ENCODE measurements at regions not wholly inside any gene's neighbourhood (a gene's known extent, or its start where the extent isn't known, plus 50 kb on each side); places are given as distances from the start of the nearest gene placed in this dataset.
"Not testable (repeated sequence)": the region's sequence is repeated elsewhere in the genome, so short reads cannot be mapped to it uniquely, and the experiment has no call there.

GRCh38 chr5:28324174-28324573 lies 1285.8 kb upstream of the CDH9 start:
- DNase-seq (ENCODE audit: low spot score): no peak

DNA sequence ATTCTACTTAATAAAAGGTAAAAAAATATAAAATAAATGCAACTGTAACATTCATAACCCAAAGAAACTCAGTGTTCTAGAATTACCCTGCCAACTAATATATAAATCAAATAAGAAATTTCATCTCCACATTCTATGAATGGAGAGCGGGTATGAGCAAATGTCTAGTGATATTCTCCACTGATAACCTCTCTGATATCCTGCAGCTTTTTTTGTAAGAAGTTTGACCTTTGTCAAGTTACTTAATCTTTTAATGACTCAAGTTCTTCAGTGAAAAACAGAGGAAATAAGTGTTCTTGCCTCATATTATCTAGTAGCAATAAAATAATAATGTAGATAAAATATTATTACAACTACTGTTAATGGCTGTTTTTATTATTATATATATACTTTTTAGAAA lies 1275.6 kb upstream of the CDH9 start:
- peak; percentile 8 for DNase-seq (ENCODE audit: low spot score)

- DNase-seq (ENCODE audit: low spot score): peak; percentile 13
These were observed 1275.0 kb upstream of the CDH9 start for GRCh38 chr5:28313321-28313951.

- no peak for DNase-seq (ENCODE audit: low spot score)
These were observed 1272.3 kb upstream of the CDH9 start for GRCh38 chr5:28310696-28311095.

- DNase-seq (ENCODE audit: low spot score): no peak
These were observed 1267.5 kb upstream of the CDH9 start for GRCh38 chr5:28305891-28306290.

- peak; percentile 95 for DNase-seq (ENCODE audit: low spot score)
These were observed 1263.3 kb upstream of the CDH9 start for GRCh38 chr5:28301712-28302111.

GRCh38 chr5:28296254-28297013 lies 1258.0 kb upstream of the CDH9 start:
- DNase-seq (ENCODE audit: low spot score): no peak

DNA sequence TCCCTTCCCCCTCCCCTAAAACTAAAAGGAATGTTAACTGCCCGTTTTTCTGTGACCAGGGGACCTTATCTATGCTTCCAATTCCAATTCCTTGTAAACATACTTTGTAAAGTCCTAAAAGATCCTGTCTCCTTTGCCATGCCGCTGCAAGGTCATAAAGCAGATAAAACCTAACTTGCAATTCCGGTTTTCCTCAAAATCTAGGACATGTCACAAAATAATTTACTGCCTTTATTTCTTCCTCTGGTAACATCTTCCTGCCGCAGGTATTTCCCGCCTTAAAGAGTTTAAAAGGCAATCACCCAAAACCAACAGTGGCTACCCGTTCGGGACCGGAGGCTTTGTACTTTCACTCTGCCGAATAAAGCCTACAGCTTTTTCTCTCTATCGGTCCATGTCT lies 1248.6 kb upstream of the CDH9 start:
- DNase-seq (ENCODE audit: low spot score): not testable (repeated sequence)

DNA sequence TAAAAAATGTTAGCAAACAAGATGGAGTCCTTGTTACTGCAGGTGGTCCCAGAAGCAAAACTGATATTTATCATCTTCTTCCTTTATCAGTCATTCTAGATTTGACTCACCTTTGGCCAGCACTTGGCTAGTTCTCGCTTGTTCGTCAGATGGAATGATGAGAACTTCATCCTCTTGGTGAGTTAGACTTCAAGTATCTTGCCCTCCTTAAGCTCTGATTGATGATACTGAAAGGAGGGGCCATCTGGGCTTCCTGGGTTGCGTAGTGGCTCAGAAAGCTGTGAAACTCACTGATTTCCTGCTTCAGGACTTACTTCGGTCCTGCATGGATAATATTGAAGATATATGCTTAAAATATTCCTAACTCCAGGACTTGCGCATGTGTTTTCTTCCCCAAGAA lies 1248.2 kb upstream of the CDH9 start:
- DNase-seq (ENCODE audit: low spot score): no peak

DNA sequence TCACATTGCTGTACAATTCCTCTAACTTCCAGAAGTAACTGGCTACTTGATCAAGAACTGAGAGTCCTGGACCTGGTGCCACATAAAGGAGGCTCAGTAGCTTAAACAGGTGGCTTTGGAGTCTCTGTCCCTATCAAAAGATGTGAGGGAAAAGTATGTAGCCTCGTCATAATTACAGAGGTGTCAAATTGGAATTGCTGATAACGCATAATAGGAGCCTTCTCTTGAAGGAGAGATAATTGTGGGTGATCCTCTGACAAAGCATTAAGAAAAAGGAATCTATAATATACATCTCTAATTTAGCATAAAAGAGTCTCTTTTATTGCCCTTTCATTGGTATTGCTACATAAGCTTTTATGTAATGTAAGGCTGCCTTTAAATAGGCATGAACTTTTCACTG lies 1246.4 kb upstream of the CDH9 start:
- DNase-seq (ENCODE audit: low spot score): no peak

- DNase-seq (ENCODE audit: low spot score): no peak
These were observed 1243.0 kb upstream of the CDH9 start for GRCh38 chr5:28281351-28281750.

DNA sequence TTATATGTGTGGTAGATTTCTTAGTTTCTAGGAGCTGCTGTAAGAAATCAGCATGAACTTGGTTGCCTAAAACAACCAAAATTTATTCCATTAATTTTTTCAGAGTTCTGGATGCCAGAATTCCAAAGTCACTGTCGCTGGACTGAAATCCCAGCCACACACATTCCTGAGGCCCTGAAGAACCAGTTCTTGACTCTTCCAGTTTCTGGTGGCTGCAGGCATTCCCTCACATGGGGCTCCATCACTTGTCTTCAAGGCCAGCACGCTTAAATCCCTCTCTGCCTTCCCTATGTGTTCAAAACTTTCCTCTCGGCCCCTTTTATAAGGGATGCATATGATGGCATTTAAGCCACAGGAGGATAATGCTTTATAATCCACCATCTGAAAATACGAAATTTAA lies 1237.5 kb upstream of the CDH9 start:
- no peak for DNase-seq (ENCODE audit: low spot score)

GRCh38 chr5:28269978-28270377 lies 1231.6 kb upstream of the CDH9 start:
- DNase-seq (ENCODE audit: low spot score): no peak

DNA sequence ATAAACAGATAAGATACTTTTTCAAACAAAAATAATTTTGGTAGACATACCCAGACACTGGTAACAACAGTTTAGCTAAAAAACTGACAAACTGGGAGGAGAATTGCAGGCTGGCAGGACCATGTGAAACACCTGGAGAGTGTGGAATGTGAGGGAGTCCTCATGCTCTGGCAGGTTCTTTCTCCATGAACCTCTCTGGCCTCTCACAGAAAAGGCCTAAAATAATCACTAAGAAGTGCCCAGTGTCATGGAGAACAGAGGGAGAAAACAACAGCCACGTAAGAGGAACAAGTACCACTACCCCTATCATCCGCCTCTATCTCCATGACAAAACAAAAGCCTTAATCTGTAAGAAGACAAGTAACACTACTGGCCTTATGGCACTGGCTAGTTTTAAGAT lies 1227.5 kb upstream of the CDH9 start:
- DNase-seq (ENCODE audit: low spot score): no peak

DNA sequence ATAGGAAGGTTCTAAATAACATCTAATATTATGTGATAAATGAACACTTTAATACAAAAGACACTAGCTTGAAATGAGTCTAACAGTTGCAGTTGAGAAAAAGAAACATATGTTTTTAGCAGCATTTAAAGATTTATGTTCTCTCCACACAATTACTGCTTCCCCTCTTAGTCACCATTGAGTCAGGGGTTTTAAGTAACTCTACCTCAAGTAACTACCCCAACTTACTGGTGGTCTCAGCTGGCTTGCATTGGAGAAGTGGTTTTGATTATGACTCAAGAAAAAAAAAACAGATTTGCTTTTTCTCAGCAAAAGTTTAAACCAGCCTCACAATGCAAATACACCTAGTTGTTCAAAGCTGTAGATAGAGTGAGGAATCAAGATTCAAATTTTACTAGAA lies 1216.5 kb upstream of the CDH9 start:
- peak; percentile 35 for DNase-seq (ENCODE audit: low spot score)

DNA sequence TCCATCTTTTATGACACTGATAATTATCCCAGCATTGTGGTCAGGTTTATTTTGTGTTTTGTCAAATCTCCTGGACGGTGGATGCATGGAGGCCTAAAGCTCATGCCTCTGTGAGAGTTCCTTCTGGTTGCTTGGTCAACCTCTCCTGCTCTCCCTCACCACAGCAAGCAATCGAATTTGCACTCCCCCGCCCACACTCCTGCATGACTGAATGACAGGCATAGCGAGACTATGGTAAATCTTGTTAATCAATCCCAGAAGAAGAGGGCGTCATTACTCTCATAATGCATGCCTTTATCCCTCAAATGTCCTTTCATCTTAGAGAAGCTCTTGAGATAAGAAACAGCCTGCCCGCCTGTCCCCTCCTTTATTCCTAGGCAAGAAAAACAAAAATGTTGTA lies 1215.0 kb upstream of the CDH9 start:
- DNase-seq (ENCODE audit: low spot score): no peak

GRCh38 chr5:28249771-28250415 lies 1211.5 kb upstream of the CDH9 start:
- DNase-seq (ENCODE audit: low spot score): no peak

DNA sequence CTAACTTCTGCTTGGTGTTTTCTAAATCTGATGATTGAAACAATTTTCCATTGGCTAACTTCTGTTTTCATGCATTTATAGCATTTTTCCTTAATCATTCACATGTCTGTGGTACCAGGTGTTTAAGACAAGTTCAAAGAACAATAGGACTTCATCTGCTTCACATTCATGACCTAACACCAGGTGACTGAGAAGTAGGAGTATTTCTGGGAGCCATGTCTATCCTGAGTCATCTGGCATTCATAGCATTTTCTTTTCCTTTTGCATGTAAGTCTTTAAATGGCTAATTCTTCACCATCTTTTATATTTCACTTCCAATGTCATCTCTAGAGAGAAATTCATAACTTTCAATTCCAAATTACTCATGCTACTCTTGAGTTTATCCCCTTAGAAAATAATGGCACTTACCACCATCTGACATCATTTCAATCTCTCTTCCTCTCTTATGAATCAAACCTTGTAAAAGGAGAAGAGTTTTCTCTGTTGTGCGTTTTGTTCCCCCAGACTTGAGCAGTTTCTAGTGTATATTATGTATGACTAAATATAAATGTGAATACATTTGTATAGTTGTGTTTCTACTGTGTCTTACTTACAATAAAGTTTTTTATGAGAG lies 1196.1 kb upstream of the CDH9 start:
- DNase-seq (ENCODE audit: low spot score): peak; percentile 21

DNA sequence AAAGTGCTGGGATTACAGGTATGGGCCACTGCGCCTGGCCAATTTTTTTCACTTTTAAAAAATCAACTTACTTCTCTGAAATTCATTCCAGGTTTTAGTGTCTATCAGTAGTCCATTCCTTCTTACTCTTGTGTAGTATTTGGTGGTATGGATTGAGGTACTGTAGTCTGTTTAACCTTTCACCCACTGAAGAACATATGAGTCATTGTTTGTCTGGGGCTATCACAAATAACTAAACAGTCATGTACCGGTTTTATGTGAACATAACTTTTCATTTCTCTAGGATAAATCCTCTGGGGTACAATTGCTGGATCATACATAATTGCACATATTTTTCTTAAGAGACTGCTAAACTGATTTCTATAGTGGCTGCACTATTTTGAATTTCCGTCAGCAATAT lies 1188.0 kb upstream of the CDH9 start:
- DNase-seq (ENCODE audit: low spot score): no peak

DNA sequence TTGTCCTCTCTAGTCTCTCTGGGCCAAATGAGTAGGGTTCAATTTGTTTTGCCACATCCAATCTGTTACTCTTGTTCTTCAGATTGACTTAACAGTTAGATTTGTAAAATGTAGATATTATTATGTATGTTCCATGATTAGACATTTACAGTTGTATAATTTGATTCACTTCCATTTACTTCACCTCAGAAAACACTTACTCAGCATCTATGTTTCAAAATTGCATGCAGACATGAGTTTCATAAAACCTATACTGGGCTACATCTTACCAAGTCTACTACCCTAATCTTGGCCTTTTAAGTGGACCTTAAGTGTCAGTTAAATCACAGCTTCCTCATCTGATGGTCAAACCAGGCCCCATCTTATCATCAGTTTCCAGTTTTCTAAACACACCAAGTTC lies 1181.2 kb upstream of the CDH9 start:
- DNase-seq (ENCODE audit: low spot score): no peak

- DNase-seq (ENCODE audit: low spot score): no peak
These were observed 1179.3 kb upstream of the CDH9 start for GRCh38 chr5:28217695-28218094.

GRCh38 chr5:28216939-28217360 lies 1178.6 kb upstream of the CDH9 start:
- peak; percentile 28 for DNase-seq (ENCODE audit: low spot score)

- DNase-seq (ENCODE audit: low spot score): no peak
These were observed 1176.7 kb upstream of the CDH9 start for GRCh38 chr5:28215091-28215490.

All from A172 (cell line).